B cell (primary cell): ENCODE measurements at regions not wholly inside any gene's neighbourhood (a gene's known extent, or its start where the extent isn't known, plus 50 kb on each side); places are given as distances from the start of the nearest gene placed in this dataset.
"Not testable (repeated sequence)": the region's sequence is repeated elsewhere in the genome, so short reads cannot be mapped to it uniquely, and the experiment has no call there.

Source experiments
- ATAC-seq: fragments of 200-7000 bp; cut with Tn5 transposase; one replicate; pipeline ENCODE4 v1.10.0; 2021; ENCODE audit warnings: low read depth, mild to moderate bottlenecking, moderate number of reproducible peaks, moderate library complexity
- CTCF ChIA-PET: fragments of 350-600 bp; sonication (Branson Sonifier 250); formaldehyde crosslinking; loops from one replicate; lab custom pipeline; 2021; ENCODE audit warnings: antibody characterized with exemption, inconsistent platforms; lab: Charles Lee
- POLR2A ChIA-PET: fragments of 350-600 bp; sonication (Branson Sonifier 250); formaldehyde crosslinking; loops from one replicate; lab custom pipeline; 2021; ENCODE audit warnings: antibody characterized with exemption; lab: Charles Lee
- DNase-seq: peaks from one replicate; pipeline ENCODE4 v3.0.0; 2013
- H2AFZ ChIP-seq: 2 replicates; pipeline ENCODE4 v1.6.1; 2012; ENCODE audit warnings: mild to moderate bottlenecking, low read depth, low read length; ENCODE audit not compliant: insufficient read depth, poor library complexity, severe bottlenecking
- H3K27ac ChIP-seq, 2 donors: 1 replicate in 1 of 2; 2 replicates in 1 of 2; pipeline ENCODE4 v1.5.1; 2012 to 2013; ENCODE audit warnings: low read length in 2 of 2, mild to moderate bottlenecking in 2 of 2, moderate library complexity in 1 of 2
- H3K27me3 ChIP-seq, 4 experiments: fragments of 200-600 bp in 1 of 4; sonication (generic) in 1 of 4; replicated peaks in 1 of 4; 1 replicate in 2 of 4; 2 replicates in 2 of 4; pipeline versions ENCODE4 v1.6.1 to v1.7.0; 2013 to 2016; ENCODE audit warnings: low read length in 3 of 4, mild to moderate bottlenecking in 2 of 4, mixed read lengths in 1 of 4, moderate library complexity in 1 of 4; ENCODE audit not compliant: insufficient read depth in 4 of 4, control insufficient read depth in 3 of 4; ENCODE audit errors: control extremely low read depth in 1 of 4
- H3K36me3 ChIP-seq, 2 experiments: replicated peaks in 1 of 2; 1 replicate in 1 of 2; 2 replicates in 1 of 2; pipeline versions ENCODE4 v1.6.1 to v1.7.1; 2013; ENCODE audit warnings: low read length in 1 of 2; ENCODE audit not compliant: insufficient read depth in 2 of 2, control insufficient read depth in 1 of 2; ENCODE audit errors: control extremely low read depth in 1 of 2, extremely low read depth in 1 of 2
- H3K4me1 ChIP-seq, 2 donors: fragments of 200-600 bp in 1 of 2; sonication (generic) in 1 of 2; 1 replicate in 1 of 2; 2 replicates in 1 of 2; pipeline versions ENCODE4 v1.5.1 to v1.6.1; 2013 to 2017; ENCODE audit warnings: low read length in 2 of 2; ENCODE audit not compliant: control insufficient read depth in 2 of 2, insufficient read depth in 2 of 2
- H3K4me2 ChIP-seq: replicated peaks from 2 replicates; pipeline ENCODE3; 2012; ENCODE audit warnings: mild to moderate bottlenecking, low read depth, low read length; ENCODE audit not compliant: poor library complexity, severe bottlenecking
- H3K4me3 ChIP-seq, 5 experiments: fragments of 200-600 bp in 1 of 5; sonication (generic) in 1 of 5; 1 replicate in 3 of 5; 2 replicates in 2 of 5; pipeline versions ENCODE4 v1.5.1 to v1.7.0; 2011 to 2016; ENCODE audit warnings: low read length in 4 of 5, mild to moderate bottlenecking in 4 of 5, low read depth in 2 of 5, control low read depth in 1 of 5, moderate library complexity in 1 of 5; ENCODE audit not compliant: insufficient read depth in 1 of 5; ENCODE audit errors: control extremely low read depth in 1 of 5, extremely low read depth in 1 of 5
- H3K79me2 ChIP-seq: fragments of 200-600 bp; sonication (generic); one replicate; pipeline ENCODE4 v1.6.0; 2016; ENCODE audit warnings: low read length; ENCODE audit not compliant: control insufficient read depth, insufficient read depth
- H3K9ac ChIP-seq: fragments of 200-600 bp; sonication (generic); 2 replicates; pipeline ENCODE4 v1.6.1; 2017; ENCODE audit warnings: mild to moderate bottlenecking, low read length, moderate library complexity
- H3K9me3 ChIP-seq, 3 donors: one replicate each; pipeline versions ENCODE4 v1.6.1 to v1.7.1; 2013; ENCODE audit warnings: low read length in 2 of 3; ENCODE audit not compliant: control insufficient read depth in 2 of 3, insufficient read depth in 1 of 3; ENCODE audit errors: control extremely low read depth in 1 of 3
- H4K20me1 ChIP-seq: 2 replicates; pipeline ENCODE4 v1.6.0; 2012; ENCODE audit warnings: mild to moderate bottlenecking, low read length; ENCODE audit not compliant: insufficient read depth, control insufficient read depth, poor library complexity, severe bottlenecking
- H3K27ac Mint-ChIP-seq: one replicate; pipeline ENCODE4 v1.8.0; 2021; ENCODE audit warnings: mixed read lengths
- H3K27me3 Mint-ChIP-seq: one replicate; pipeline ENCODE4 v1.8.0; 2021; ENCODE audit warnings: mixed read lengths
- H3K4me1 Mint-ChIP-seq: one replicate; pipeline ENCODE4 v1.8.0; 2021; ENCODE audit warnings: mixed read lengths
- H3K4me3 Mint-ChIP-seq: one replicate; pipeline ENCODE4 v1.8.0; 2021; ENCODE audit warnings: mixed read lengths
- H3K9me3 Mint-ChIP-seq: one replicate; pipeline ENCODE4 v1.8.0; 2022; ENCODE audit warnings: mixed read lengths; ENCODE audit not compliant: insufficient read depth
- EZH2 ChIP-seq: IDR thresholded peaks from 2 replicates; pipeline ENCODE4 v1.6.1; 2012; ENCODE audit warnings: borderline replicate concordance, low read depth, mild to moderate bottlenecking, moderate library complexity, low read length; ENCODE audit not compliant: insufficient read depth, poor library complexity, severe bottlenecking
- WGBS: methylation state at CpG from one replicate; pipeline ENCODE4 v1.1.5; 2013; ENCODE audit warnings: missing lambda C conversion rate; ENCODE audit not compliant: insufficient coverage; 5-methylcytosine and 5-hydroxymethylcytosine counted together
- intact Hi-C: fragments of 100-400 bp; cut with micrococcal nuclease; formaldehyde crosslinking; loops from one replicate; pipeline ENCODE4 v1.10.0; 2022
- TF ChIP-seq, protein P1 (sequence below): fragments of 200-600 bp; IDR thresholded peaks from one replicate; pipeline ENCODE4 v1.8.0; 2022; ENCODE audit warnings: antibody characterized with exemption, mild to moderate bottlenecking

DNA sequence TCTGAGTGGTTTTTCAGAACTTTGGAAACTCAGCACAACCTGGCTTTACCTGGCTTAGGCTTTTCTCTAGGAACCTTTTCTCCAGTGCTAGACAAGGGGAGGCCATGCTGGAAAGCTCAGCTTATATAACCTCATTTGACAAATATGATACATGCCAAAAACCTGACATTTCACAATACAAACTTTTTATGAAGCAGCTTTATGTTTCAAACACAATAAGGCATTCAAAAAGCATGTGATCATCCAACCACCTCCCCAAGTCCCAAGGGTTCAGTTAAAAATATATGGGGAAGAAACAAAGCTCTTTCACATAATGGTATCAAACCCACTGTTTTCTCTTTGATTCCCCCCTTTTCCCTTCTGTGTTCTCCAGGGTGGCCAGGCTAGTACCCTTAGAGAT is 63.7 kb downstream of the ZC3H11B start:
- no peak overlapping the region for H3K4me3 Mint-ChIP-seq
- no peak for ATAC-seq

DNA sequence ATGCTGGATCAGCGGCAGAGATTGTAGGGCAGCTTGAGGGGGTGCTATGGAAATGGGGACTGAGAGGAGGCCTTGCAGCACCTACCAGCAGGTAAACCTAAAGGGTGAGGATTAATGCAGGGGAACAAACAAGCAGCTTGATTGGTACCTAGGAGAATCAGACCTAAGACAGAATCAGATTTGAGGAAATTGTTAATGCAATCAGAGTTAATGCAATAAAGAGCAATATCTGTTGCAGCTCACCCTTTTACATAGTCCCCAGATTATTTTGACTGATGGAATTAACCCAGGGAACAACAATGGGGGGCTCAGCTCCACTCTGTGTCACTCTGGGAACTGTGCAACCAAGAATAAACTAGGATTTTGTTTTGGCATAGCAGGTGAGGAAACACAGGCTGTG is 64.5 kb downstream of the ZC3H11B start:
- no peak overlapping the region for H3K9ac ChIP-seq
- DNase-seq (no peak), ATAC-seq (no peak)
- TF ChIP-seq EZH2, result no peak
- TF ChIP-seq, protein P1, sequence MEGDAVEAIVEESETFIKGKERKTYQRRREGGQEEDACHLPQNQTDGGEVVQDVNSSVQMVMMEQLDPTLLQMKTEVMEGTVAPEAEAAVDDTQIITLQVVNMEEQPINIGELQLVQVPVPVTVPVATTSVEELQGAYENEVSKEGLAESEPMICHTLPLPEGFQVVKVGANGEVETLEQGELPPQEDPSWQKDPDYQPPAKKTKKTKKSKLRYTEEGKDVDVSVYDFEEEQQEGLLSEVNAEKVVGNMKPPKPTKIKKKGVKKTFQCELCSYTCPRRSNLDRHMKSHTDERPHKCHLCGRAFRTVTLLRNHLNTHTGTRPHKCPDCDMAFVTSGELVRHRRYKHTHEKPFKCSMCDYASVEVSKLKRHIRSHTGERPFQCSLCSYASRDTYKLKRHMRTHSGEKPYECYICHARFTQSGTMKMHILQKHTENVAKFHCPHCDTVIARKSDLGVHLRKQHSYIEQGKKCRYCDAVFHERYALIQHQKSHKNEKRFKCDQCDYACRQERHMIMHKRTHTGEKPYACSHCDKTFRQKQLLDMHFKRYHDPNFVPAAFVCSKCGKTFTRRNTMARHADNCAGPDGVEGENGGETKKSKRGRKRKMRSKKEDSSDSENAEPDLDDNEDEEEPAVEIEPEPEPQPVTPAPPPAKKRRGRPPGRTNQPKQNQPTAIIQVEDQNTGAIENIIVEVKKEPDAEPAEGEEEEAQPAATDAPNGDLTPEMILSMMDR, result no peak
- no peaks in the 10 kb centered on the region for H4K20me1 ChIP-seq
- ChIA-PET CTCF (no interaction called here), POLR2A (no interaction called here)
- H2AFZ ChIP-seq, result no peak overlapping the region
- no peak overlapping the region for H3K4me3 Mint-ChIP-seq
- no peaks in the 10 kb centered on the region for H3K79me2 ChIP-seq
- no peaks in the 10 kb centered on the region for H3K36me3 ChIP-seq
- H3K4me1 ChIP-seq, result no peaks in the 10 kb centered on the region
- H3K9me3 ChIP-seq, result no peaks in the 10 kb centered on the region
- no peaks in the 10 kb centered on the region for H3K27me3 ChIP-seq
- no peak overlapping the region for H3K27ac Mint-ChIP-seq
- no peak overlapping the region for H3K4me2 ChIP-seq
- no peaks in the 10 kb centered on the region for H3K4me1 Mint-ChIP-seq
- peaks cover 2% of the 10 kb centered on the region for H3K27me3 Mint-ChIP-seq
- WGBS, result 100% methylated on average over 1 of the region's 1 CpG
- H3K4me3 ChIP-seq, result no peak overlapping the region
- intact Hi-C loops, result no loop called here
- H3K27ac ChIP-seq, result no peak overlapping the region
- no peaks in the 10 kb centered on the region for H3K9me3 Mint-ChIP-seq

More for the DNA sequence above, 63.7 kb downstream of the ZC3H11B start:
- Histone ChIP-seq H3K4me3 (no peak overlapping the region), H3K9ac (no peak overlapping the region), H3K36me3 (no peaks in the 10 kb centered on the region), H3K9me3 (no peaks in the 10 kb centered on the region), H3K27ac (no peak overlapping the region), H3K79me2 (no peaks in the 10 kb centered on the region), H4K20me1 (no peaks in the 10 kb centered on the region), H3K4me2 (no peak overlapping the region), H2AFZ (no peak overlapping the region), H3K27me3 (no peaks in the 10 kb centered on the region), H3K4me1 (no peaks in the 10 kb centered on the region)
- Mint-ChIP-seq H3K27me3 (peaks cover 2% of the 10 kb centered on the region), H3K4me1 (no peaks in the 10 kb centered on the region), H3K9me3 (no peaks in the 10 kb centered on the region), H3K27ac (no peak overlapping the region)
- no peak for TF ChIP-seq EZH2
- TF ChIP-seq, protein P1, result no peak
- CTCF ChIA-PET, result no interaction called here
- intact Hi-C loops, result no loop called here
- no peak for DNase-seq
- POLR2A ChIA-PET, result no interaction called here

DNA sequence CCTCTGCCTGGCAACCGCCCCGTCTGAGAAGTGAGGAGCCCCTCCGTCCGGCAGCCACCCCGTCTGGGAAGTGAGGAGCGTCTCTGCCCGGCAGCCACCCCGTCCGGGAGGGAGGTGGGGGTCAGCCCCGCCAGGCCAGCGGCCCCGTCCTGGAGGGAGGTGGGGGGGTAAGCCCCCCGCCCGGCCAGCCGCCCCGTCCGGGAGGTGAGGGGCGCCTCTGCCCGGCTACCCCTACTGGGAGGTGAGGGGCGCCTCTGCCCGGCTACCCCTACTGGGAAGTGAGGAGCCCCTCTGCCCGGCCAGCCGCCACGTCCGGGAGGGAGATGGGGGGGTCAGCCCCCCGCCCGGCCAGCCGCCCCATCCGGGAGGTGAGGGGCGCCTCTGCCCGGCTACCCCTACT is 67.1 kb downstream of the ZC3H11B start:
- POLR2A ChIA-PET, H4K20me1 ChIP-seq, H3K4me3 Mint-ChIP-seq, H3K4me2 ChIP-seq, H3K27ac Mint-ChIP-seq, H3K27me3 Mint-ChIP-seq, H3K79me2 ChIP-seq, CTCF ChIA-PET, H3K4me3 ChIP-seq, H3K9ac ChIP-seq, intact Hi-C loops, H3K27ac ChIP-seq, H3K9me3 Mint-ChIP-seq, ATAC-seq, H2AFZ ChIP-seq, H3K27me3 ChIP-seq, H3K4me1 ChIP-seq, DNase-seq, H3K4me1 Mint-ChIP-seq, H3K9me3 ChIP-seq, H3K36me3 ChIP-seq: not testable (repeated sequence)
- 100% methylated on average over 5 of the region's 31 CpGs for WGBS
